Tibial artery (tissue), 4 donors: ENCODE measurements at regions not wholly inside any gene's neighbourhood (a gene's known extent, or its start where the extent isn't known, plus 50 kb on each side); places are given as distances from the start of the nearest gene placed in this dataset.

Experiments used
- DNase-seq, 2 donors: peaks; one replicate each; pipeline ENCODE4 v3.0.0-alpha.2; 2019
- H3K27ac ChIP-seq, 2 donors: fragments of 200-600 bp; sonication (generic) in 1 of 2; 1 replicate in 1 of 2; 2 replicates in 1 of 2; pipeline ENCODE4 v1.5.1; 2018 to 2019; ENCODE audit warnings: mild to moderate bottlenecking in 1 of 2
- H3K27me3 ChIP-seq, 2 donors: fragments of 200-600 bp; sonication (generic) in 1 of 2; one replicate each; pipeline versions ENCODE4 v1.5.1 to v1.6.0; 2016 to 2019
- H3K36me3 ChIP-seq, 3 donors: fragments of 200-600 bp; sonication (generic) in 2 of 3; one replicate each; pipeline ENCODE4 v1.5.1; 2016 to 2019; ENCODE audit warnings: mild to moderate bottlenecking in 2 of 3
- H3K4me1 ChIP-seq, 4 donors: fragments of 200-600 bp; sonication (generic) in 2 of 4; 1 replicate in 3 of 4; 2 replicates in 1 of 4; pipeline ENCODE4 v1.5.1; 2016 to 2019
- H3K4me3 ChIP-seq, 2 donors: fragments of 200-600 bp; sonication (generic) in 1 of 2; 1 replicate in 1 of 2; 2 replicates in 1 of 2; pipeline ENCODE4 v1.5.1; 2018 to 2019; ENCODE audit warnings: mild to moderate bottlenecking in 2 of 2
- H3K9me3 ChIP-seq, 3 donors: fragments of 200-600 bp; sonication (generic) in 1 of 3; one replicate each; pipeline ENCODE4 v1.5.1; 2016 to 2019
- intact Hi-C: fragments of 100-400 bp; cut with DNase I; formaldehyde crosslinking; loops from one replicate; pipeline ENCODE4 v1.15.0; 2023; ENCODE audit warnings: low total_unique reads
- TF ChIP-seq, protein P1 (sequence below), 2 experiments: fragments of 200-600 bp in 1 of 2; fragments of 450-650 bp in 1 of 2; IDR thresholded peaks; one replicate each; pipeline ENCODE4 v1.5.1; 2017 to 2019; ENCODE audit warnings: antibody characterized with exemption in 2 of 2, mild to moderate bottlenecking in 1 of 2, moderate library complexity in 1 of 2

GRCh38 chr3:102017784-102018183 is 168.5 kb downstream of the NFKBIZ start:
- Histone ChIP-seq H3K27ac (no peak overlapping the region), H3K9me3 (no peaks in the 10 kb centered on the region), H3K36me3 (no peaks in the 10 kb centered on the region), H3K4me1 (no peaks in the 10 kb centered on the region), H3K4me3 (no peak overlapping the region), H3K27me3 (no peaks in the 10 kb centered on the region)
- intact Hi-C loops: no loop called here
- TF ChIP-seq, protein P1, sequence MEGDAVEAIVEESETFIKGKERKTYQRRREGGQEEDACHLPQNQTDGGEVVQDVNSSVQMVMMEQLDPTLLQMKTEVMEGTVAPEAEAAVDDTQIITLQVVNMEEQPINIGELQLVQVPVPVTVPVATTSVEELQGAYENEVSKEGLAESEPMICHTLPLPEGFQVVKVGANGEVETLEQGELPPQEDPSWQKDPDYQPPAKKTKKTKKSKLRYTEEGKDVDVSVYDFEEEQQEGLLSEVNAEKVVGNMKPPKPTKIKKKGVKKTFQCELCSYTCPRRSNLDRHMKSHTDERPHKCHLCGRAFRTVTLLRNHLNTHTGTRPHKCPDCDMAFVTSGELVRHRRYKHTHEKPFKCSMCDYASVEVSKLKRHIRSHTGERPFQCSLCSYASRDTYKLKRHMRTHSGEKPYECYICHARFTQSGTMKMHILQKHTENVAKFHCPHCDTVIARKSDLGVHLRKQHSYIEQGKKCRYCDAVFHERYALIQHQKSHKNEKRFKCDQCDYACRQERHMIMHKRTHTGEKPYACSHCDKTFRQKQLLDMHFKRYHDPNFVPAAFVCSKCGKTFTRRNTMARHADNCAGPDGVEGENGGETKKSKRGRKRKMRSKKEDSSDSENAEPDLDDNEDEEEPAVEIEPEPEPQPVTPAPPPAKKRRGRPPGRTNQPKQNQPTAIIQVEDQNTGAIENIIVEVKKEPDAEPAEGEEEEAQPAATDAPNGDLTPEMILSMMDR (IDR thresholded peaks at IDR 0.05): no peak
- no peak for DNase-seq

- Histone ChIP-seq H3K4me3 (no peak overlapping the region), H3K27ac (no peak overlapping the region), H3K36me3 (no peaks in the 10 kb centered on the region), H3K4me1 (no peaks in the 10 kb centered on the region), H3K9me3 (no peaks in the 10 kb centered on the region), H3K27me3 (no peaks in the 10 kb centered on the region)
- intact Hi-C loops: no loop called here
- TF ChIP-seq, protein P1 (IDR thresholded peaks at IDR 0.05): no peak
- DNase-seq: no peak
These were observed 169.2 kb downstream of the NFKBIZ start for GRCh38 chr3:102018551-102018950.

- TF ChIP-seq, protein P1 (IDR thresholded peaks at IDR 0.05): no peak
- Histone ChIP-seq H3K4me3 (no peak overlapping the region), H3K4me1 (peaks cover 0 to 10% (median 3%) of the 10 kb centered on the region in 4 donors), H3K27ac (no peak overlapping the region), H3K27me3 (no peaks in the 10 kb centered on the region), H3K36me3 (no peaks in the 10 kb centered on the region), H3K9me3 (no peaks in the 10 kb centered on the region)
- intact Hi-C loops: no loop called here
- no peak for DNase-seq
These were observed 171.4 kb downstream of the NFKBIZ start for GRCh38 chr3:102020735-102021134.

DNA sequence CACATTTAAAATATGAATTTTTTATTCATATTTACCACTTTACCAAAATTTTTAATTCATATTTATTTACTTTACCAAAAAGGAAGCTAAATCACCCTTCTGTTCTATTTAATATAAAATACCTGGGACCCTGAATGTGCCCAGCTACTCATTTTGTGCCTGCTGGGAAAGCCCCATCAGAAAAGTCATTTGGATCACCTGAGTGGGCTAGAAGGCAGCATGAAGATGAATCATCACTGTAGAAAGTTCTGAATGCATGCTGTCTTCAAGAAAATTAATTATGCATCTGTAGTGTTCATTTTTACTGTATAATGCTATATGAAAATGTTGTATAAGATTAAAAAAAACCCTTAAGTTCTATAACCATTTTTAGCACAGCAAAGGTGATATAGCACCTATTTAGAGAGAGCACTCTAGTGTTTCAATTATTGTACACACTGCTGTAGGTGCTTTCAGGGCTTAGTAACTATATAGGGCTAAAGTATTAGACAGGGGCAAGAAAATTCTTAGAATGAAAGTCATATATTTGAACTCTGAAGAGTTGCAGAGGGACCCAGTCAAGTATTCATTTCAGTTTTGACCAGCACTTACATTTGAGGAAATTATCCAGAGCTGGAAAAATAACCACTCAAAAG is 175.1 kb downstream of the NFKBIZ start:
- Histone ChIP-seq H3K27ac (peak overlapping the region; percentile 51 to 68), H3K4me3 (no peak overlapping the region), H3K27me3 (no peaks in the 10 kb centered on the region), H3K4me1 (peaks cover 0 to 19% (median 10%) of the 10 kb centered on the region in 4 donors), H3K9me3 (no peaks in the 10 kb centered on the region), H3K36me3 (no peaks in the 10 kb centered on the region)
- TF ChIP-seq, protein P1 (IDR thresholded peaks at IDR 0.05): no peak
- intact Hi-C loops: no loop called here
- no peak for DNase-seq

- no peak for DNase-seq
- H3K4me3 ChIP-seq: no peak overlapping the region
- intact Hi-C loops: no loop called here
- peaks cover 0 to 19% (median 10%) of the 10 kb centered on the region in 4 donors for H3K4me1 ChIP-seq
- H3K9me3 ChIP-seq: no peaks in the 10 kb centered on the region
- no peaks in the 10 kb centered on the region for H3K27me3 ChIP-seq
- H3K27ac ChIP-seq: peak overlapping the region; percentile 51 to 68
- H3K36me3 ChIP-seq: no peaks in the 10 kb centered on the region
- TF ChIP-seq, protein P1 (IDR thresholded peaks at IDR 0.05): no peak
These were observed 176.4 kb downstream of the NFKBIZ start for GRCh38 chr3:102025606-102026270.
